GM12865 (cell line): ENCODE measurements at regions not wholly inside any gene's neighbourhood (a gene's known extent, or its start where the extent isn't known, plus 50 kb on each side); places are given as distances from the start of the nearest gene placed in this dataset.

Experiments used
- DNase-seq: peaks from one replicate; pipeline ENCODE4 v3.0.0; 2010; ENCODE audit warnings: low read depth
- H3K4me3 ChIP-seq: 2 replicates; pipeline ENCODE4 v1.5.1; 2011; ENCODE audit warnings: mild to moderate bottlenecking, low read depth, low read length, control low read depth
- TF ChIP-seq, protein P1 (sequence below): IDR thresholded peaks from 2 replicates; pipeline ENCODE4 v1.5.1; 2011; ENCODE audit warnings: low read length, control low read depth, low read depth, inconsistent platforms; ENCODE audit not compliant: insufficient read depth; ENCODE audit errors: missing control alignments

DNA sequence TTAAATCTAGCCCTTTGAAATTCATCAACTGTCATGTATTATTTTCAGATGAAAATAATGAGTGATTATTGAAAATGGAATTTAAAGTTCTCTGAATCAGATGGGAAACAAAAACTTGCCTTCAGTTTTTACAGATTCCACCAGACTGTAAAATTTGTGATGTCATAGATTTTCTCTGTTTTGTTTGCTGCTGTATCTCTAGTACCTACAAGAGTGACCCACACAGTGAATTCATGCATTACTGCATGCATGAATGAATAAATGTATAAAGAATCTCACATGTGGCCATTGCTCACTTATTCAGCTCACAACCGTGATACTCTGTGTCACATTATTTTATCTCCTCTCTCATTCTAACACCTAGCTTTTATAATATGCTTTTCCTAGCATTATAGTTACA, 532.2 kb upstream of the AGA start:
- TF ChIP-seq, protein P1, sequence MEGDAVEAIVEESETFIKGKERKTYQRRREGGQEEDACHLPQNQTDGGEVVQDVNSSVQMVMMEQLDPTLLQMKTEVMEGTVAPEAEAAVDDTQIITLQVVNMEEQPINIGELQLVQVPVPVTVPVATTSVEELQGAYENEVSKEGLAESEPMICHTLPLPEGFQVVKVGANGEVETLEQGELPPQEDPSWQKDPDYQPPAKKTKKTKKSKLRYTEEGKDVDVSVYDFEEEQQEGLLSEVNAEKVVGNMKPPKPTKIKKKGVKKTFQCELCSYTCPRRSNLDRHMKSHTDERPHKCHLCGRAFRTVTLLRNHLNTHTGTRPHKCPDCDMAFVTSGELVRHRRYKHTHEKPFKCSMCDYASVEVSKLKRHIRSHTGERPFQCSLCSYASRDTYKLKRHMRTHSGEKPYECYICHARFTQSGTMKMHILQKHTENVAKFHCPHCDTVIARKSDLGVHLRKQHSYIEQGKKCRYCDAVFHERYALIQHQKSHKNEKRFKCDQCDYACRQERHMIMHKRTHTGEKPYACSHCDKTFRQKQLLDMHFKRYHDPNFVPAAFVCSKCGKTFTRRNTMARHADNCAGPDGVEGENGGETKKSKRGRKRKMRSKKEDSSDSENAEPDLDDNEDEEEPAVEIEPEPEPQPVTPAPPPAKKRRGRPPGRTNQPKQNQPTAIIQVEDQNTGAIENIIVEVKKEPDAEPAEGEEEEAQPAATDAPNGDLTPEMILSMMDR = no peak
- H3K4me3 ChIP-seq = no peak overlapping the region
- no peak for DNase-seq

DNA sequence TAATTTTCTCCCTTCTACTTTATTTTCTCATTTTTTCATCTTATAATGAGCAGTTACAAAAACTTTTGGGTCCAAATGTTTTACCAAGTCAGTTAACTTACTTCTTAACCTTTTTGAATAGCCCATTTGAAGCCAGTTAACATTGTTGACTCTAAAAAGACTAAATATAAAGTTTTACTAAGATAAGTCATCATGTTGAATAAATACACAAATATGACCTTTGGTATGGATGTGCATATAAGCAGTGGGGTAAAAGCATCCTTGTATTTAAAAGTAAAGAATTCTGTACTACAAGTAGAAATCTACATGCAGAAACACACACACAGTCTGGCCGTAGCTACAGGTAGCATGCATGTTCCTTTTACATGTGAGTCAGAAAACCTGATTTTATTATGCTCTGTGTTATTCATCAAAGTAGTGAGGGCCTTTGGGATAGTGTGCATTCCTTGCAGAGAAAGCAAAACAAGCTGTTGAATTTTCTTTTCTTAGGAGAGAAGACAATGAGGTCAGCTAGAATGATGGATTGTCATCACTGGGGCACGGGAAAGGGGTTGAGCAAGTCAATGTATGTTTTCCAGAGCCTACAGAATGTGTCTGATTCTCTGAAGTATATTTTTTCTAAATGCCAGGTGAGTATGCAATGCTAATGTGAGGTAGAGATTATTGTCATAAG, 533.2 kb upstream of the AGA start:
- TF ChIP-seq, protein P1 = no peak
- no peak for DNase-seq
- no peak overlapping the region for H3K4me3 ChIP-seq

DNA sequence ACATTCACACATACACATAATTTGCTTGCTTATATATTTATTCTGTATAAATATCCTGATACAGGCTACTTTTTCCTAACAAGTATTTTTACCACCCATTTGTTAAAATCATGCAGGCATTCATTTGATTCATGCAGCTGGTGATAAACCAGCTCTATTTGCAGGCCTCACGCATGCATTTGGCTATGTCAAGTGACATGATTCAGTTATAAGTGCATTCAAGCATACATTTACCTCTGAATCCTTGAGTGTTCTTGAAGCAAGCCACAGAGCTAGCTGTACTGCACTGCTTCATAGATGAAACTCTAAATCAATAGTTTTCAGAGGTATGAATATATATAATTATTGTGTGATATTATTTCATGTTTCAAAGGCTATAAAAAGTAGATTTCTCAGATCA, 544.0 kb upstream of the AGA start:
- no peak overlapping the region for H3K4me3 ChIP-seq
- TF ChIP-seq, protein P1 = no peak
- no peak for DNase-seq

DNA sequence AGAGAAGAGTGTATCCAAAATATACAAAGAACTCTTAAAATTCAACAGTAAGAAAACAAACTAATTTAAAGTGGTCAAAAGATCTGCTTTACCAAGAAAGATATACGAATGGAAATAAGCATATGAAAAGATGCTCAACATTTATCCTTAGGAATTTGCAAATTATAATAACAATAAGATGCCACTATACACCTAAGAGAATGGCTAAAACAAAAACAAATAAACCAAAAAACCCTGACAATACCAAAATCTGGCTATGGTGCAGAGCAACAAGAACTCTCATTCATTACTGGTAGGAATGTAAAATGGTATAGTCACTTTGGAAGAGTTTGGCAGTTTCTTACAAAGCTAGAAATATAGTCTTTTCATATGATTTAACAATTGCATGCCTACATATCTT, 545.7 kb upstream of the AGA start:
- no peak for DNase-seq
- no peak overlapping the region for H3K4me3 ChIP-seq

DNA sequence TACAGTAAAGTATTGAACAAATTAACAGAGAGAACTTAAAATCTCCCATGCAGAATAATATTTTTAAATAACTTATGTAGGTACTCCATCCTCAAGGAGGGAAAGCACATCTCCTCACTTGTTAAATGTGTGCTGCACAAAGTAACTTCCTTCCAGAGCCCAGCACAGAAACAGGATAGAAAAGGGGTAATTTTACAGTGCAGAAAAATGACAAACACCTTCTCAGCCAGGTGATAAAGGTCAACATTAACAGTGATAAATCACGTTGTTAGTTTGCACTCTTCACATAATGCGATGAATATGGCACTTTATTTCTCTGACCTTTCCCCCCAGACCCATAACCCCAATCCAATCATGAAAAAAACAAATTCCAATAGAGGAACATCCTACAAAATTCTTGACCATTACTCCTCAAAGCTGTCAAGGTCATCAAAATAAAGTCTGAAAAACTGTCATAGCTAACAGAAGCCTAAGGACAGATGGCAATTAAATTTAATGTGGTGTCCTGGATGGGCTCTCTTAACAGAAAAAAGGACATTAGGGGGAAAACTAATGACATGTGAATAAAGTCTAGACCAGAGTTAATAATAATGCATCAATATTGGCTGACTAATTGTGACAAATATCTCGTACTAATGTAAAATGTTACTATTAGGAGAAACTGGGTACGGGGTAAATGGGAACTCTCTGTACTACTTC, 547.4 kb upstream of the AGA start:
- DNase-seq = no peak
- TF ChIP-seq, protein P1 = no peak
- no peak overlapping the region for H3K4me3 ChIP-seq

More for the DNA sequence above, 545.7 kb upstream of the AGA start:
- TF ChIP-seq, protein P1 = no peak

DNA sequence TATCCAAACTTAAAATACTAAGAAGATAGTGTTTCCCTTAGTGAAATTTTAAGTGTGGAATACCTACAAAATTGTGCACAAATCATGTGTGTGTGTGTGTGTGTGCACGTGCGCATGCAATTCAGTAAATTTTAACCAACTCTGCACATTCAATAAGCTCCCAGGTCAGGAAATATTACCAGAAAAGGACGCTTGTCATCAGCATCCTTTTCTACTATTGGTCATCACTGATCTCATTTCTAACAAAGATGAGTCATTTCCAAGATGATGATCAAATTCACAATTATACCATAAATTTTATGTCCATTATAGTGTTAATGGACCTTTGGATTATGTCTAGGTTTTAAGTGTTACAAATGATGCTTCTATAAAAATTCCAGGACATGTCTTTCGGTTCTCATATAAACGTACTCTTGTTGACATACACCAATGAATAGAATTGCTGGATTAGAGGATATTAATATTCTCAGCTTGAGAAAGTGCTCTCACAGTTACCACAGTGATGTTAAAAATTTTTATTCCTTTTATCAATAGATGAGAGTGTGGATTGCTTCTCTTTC, 560.9 kb upstream of the AGA start:
- H3K4me3 ChIP-seq = no peak overlapping the region
- no peak for DNase-seq
- TF ChIP-seq, protein P1 = no peak
